MV-4-11 (cell line): ENCODE measurements at regions not wholly inside any gene's neighbourhood (a gene's known extent, or its start where the extent isn't known, plus 50 kb on each side); places are given as distances from the start of the nearest gene placed in this dataset.

Experiments
- DNase-seq: peaks from one replicate; lab custom pipeline; 2025; lab: John Stamatoyannopoulos, UW

DNA sequence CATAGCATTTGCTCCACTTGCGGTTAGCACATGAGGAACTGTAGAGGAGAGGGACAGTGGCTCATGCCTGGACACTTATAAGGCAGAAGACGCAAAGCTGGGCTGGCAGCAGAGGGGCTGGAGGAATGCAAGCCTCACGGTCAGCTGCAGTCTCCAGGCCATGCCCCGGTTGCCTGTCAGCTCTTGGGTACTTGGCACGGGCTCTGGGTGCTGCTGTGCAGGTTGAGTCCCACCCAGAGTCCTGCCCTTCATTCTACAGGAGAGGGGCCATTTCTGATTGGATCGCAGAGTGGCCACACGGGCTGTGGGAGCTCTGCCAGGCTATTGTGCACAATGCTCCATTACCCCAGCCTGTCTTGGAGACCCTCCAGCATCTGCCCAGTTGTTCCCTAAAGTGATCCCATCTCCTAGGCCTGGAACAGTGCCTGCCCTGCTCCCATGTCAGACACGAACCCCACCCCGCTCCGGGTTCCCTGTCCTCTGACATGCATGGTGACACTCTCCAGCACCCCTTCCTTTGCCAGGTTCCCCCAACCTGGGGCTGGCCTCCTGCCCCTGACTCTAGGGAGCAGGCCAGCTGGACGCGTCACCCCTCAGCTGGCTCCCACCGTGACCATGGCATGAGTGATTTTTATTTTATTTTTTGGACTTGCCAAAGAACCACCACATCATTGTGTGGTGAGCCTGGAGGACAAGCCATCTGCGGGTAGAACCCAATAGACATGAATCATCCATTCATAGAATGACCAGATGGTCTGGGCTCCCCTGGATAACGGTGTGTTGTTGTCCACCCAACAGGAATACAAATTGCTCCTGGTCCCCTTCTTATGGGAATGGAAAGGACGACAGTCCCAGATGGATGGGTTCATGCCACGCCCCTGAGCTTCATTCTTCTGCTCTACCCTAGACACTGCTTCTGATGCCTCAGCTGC lies 51.0 kb upstream of the KLF13 start:
- DNase-seq: no peak

GRCh38 chr15:31276596-31277298 lies 49.9 kb upstream of the KLF13 start:
- no peak for DNase-seq
